IMR-90 (cell line): ENCODE measurements at regions not wholly inside any gene's neighbourhood (a gene's known extent, or its start where the extent isn't known, plus 50 kb on each side); places are given as distances from the start of the nearest gene placed in this dataset.

Source experiments
- ATAC-seq: fragments of 200-7000 bp; cut with Tn5 transposase; 2 replicates; pipeline ENCODE4 v1.9.1; 2020; ENCODE audit warnings: low read depth, mild to moderate bottlenecking, moderate library complexity
- BruUV-seq: library from RNA; stranded (reverse); fragments of 400-500 nt; replicated peaks from 2 replicates; lab custom pipeline; 2021; lab: Mats Ljungman, UMichigan
- CTCF ChIA-PET: fragments of 300-600 bp; formaldehyde crosslinking; extraction: SDS; loops from one replicate; lab custom pipeline; 2021; ENCODE audit warnings: antibody characterized with exemption; lab: Yijun Ruan, JAX
- POLR2A ChIA-PET: fragments of 300-600 bp; sonication (Branson Sonifier 250); formaldehyde crosslinking; loops from one replicate; lab custom pipeline; 2022; ENCODE audit warnings: antibody characterized with exemption; ENCODE audit not compliant: unreplicated experiment; lab: Charles Lee
- DNase-seq: peaks from one replicate; pipeline ENCODE4 v3.0.0; 2013
- H2AFZ ChIP-seq: replicated peaks from 2 replicates; pipeline ENCODE3; 2013; ENCODE audit warnings: low read length, mild to moderate bottlenecking; ENCODE audit not compliant: poor library complexity
- H2AK5ac ChIP-seq: 2 replicates; pipeline ENCODE4 v1.6.1; 2013; ENCODE audit warnings: low read depth, low read length, inconsistent platforms
- H2AK9ac ChIP-seq: replicated peaks from 2 replicates; pipeline ENCODE3; 2013; ENCODE audit warnings: mild to moderate bottlenecking, low read depth, low read length, moderate library complexity; ENCODE audit not compliant: poor library complexity
- H2BK120ac ChIP-seq: 2 replicates; pipeline ENCODE4 v1.6.1; 2013; ENCODE audit warnings: low read depth, low read length, inconsistent platforms
- H2BK15ac ChIP-seq: 3 replicates; pipeline ENCODE4 v1.6.1; 2013; ENCODE audit warnings: low read depth, low read length, inconsistent platforms
- H2BK20ac ChIP-seq: 2 replicates; pipeline ENCODE4 v1.6.1; 2013; ENCODE audit warnings: low read depth, mild to moderate bottlenecking, inconsistent platforms, low read length, moderate library complexity
- H2BK5ac ChIP-seq: 2 replicates; pipeline ENCODE4 v1.6.1; 2013; ENCODE audit warnings: mild to moderate bottlenecking, low read depth, low read length, inconsistent platforms; ENCODE audit not compliant: poor library complexity, severe bottlenecking
- H3K14ac ChIP-seq: replicated peaks from 2 replicates; pipeline ENCODE4 v1.6.1; 2013; ENCODE audit warnings: low read depth, low read length, inconsistent platforms
- H3K18ac ChIP-seq: 2 replicates; pipeline ENCODE4 v1.6.1; 2013; ENCODE audit warnings: low read depth, low read length, control low read depth
- H3K23ac ChIP-seq: 2 replicates; pipeline ENCODE4 v1.6.1; 2013; ENCODE audit warnings: low read depth, low read length, inconsistent platforms
- H3K27ac ChIP-seq: 2 replicates; pipeline ENCODE4 v1.5.1; 2013; ENCODE audit warnings: mild to moderate bottlenecking, control low read depth, low read length; ENCODE audit not compliant: insufficient read depth
- H3K27me3 ChIP-seq: 2 replicates; pipeline ENCODE4 v1.6.1; 2013; ENCODE audit warnings: low read length; ENCODE audit not compliant: control insufficient read depth, insufficient read depth
- H3K36me3 ChIP-seq: 2 replicates; pipeline ENCODE4 v1.6.1; 2013; ENCODE audit warnings: low read length, mixed read lengths; ENCODE audit not compliant: control insufficient read depth, insufficient read depth
- H3K4ac ChIP-seq: 2 replicates; pipeline ENCODE4 v1.6.1; 2013; ENCODE audit warnings: low read depth, low read length, inconsistent platforms
- H3K4me1 ChIP-seq: 2 replicates; pipeline ENCODE4 v1.6.1; 2013; ENCODE audit warnings: low read length, mixed read lengths; ENCODE audit not compliant: control insufficient read depth, insufficient read depth
- H3K4me2 ChIP-seq: 2 replicates; pipeline ENCODE4 v1.6.1; 2013; ENCODE audit warnings: low read depth, mild to moderate bottlenecking, control low read depth, low read length, moderate library complexity
- H3K4me3 ChIP-seq: 2 replicates; pipeline ENCODE4 v1.5.1; 2013; ENCODE audit warnings: low read depth, mild to moderate bottlenecking, control low read depth, low read length, moderate library complexity; ENCODE audit not compliant: insufficient read depth
- H3K56ac ChIP-seq: 2 replicates; pipeline ENCODE4 v1.6.1; 2013; ENCODE audit warnings: low read length, inconsistent platforms; ENCODE audit not compliant: insufficient read depth; ENCODE audit errors: extremely low read depth
- H3K79me1 ChIP-seq, 2 experiments: 2 replicates each; pipeline ENCODE4 v1.6.1; 2013; ENCODE audit warnings: low read length in 2 of 2, inconsistent platforms in 1 of 2, low read depth in 1 of 2
- H3K9ac ChIP-seq: 2 replicates; pipeline ENCODE4 v1.6.1; 2013; ENCODE audit warnings: low read depth, low read length, control low read depth
- H3K9me1 ChIP-seq: 2 replicates; pipeline ENCODE4 v1.6.1; 2013; ENCODE audit warnings: low read length, inconsistent platforms; ENCODE audit not compliant: insufficient read depth
- H3K9me3 ChIP-seq: 2 replicates; pipeline ENCODE4 v1.6.1; 2013; ENCODE audit warnings: low read length; ENCODE audit not compliant: control insufficient read depth, insufficient read depth
- H4K20me1 ChIP-seq: 2 replicates; pipeline ENCODE4 v1.6.1; 2013; ENCODE audit warnings: low read length, inconsistent platforms; ENCODE audit not compliant: insufficient read depth
- H4K5ac ChIP-seq: 2 replicates; pipeline ENCODE4 v1.6.1; 2013; ENCODE audit warnings: mild to moderate bottlenecking, low read depth, low read length, control low read depth
- H4K8ac ChIP-seq, 2 experiments: 2 replicates each; pipeline ENCODE4 v1.6.1; 2013; ENCODE audit warnings: low read depth in 2 of 2, low read length in 2 of 2, control low read depth in 1 of 2, inconsistent platforms in 1 of 2
- H4K91ac ChIP-seq: 2 replicates; pipeline ENCODE4 v1.6.1; 2013; ENCODE audit warnings: low read depth, low read length, inconsistent platforms; ENCODE audit not compliant: insufficient read depth
- CEBPB ChIP-seq: IDR thresholded peaks from 2 replicates; pipeline ENCODE4 v1.6.1; 2012; ENCODE audit warnings: low read depth, low read length, improper control_type of control experiment
- CHD1 ChIP-seq: IDR thresholded peaks from 2 replicates; pipeline ENCODE4 v1.6.1; 2012; ENCODE audit warnings: low read depth, low read length, improper control_type of control experiment
- NFE2L2 ChIP-seq: fragments of 150-350 bp; IDR thresholded peaks from 2 replicates; pipeline ENCODE4 v1.6.1; 2016; ENCODE audit warnings: low read depth, mild to moderate bottlenecking, low read length
- POLR2A ChIP-seq: IDR thresholded peaks from 2 replicates; pipeline ENCODE4 v1.6.1; 2012; ENCODE audit warnings: mild to moderate bottlenecking, low read depth, low read length
- RAD21 ChIP-seq: IDR thresholded peaks from 2 replicates; pipeline ENCODE4 v1.6.1; 2012; ENCODE audit warnings: low read length, improper control_type of control experiment
- RFX5 ChIP-seq: IDR thresholded peaks from 2 replicates; pipeline ENCODE4 v1.8.0; 2012; ENCODE audit warnings: low read depth, mild to moderate bottlenecking, low read length, moderate library complexity
- SMC3 ChIP-seq: fragments of 150-350 bp; IDR thresholded peaks from 2 replicates; pipeline ENCODE4 v1.6.1; 2016; ENCODE audit warnings: low read depth, mild to moderate bottlenecking, antibody characterized with exemption, low read length, moderate library complexity
- WGBS, 2 experiments: methylation state at CpG; one replicate each; pipeline versions ENCODE4 v1.1.5 to v1.1.7; 2013; ENCODE audit warnings: missing lambda C conversion rate in 2 of 2; ENCODE audit not compliant: insufficient read length in 1 of 2; ENCODE audit errors: extremely low coverage in 2 of 2; 5-methylcytosine and 5-hydroxymethylcytosine counted together
- dilution Hi-C: fragments of 300-500 bp; cut with HindIII; formaldehyde crosslinking; loops from one replicate; pipeline ENCODE4 v1.14.3; 2018; ENCODE audit warnings: low sequenced_read_pairs; ENCODE audit not compliant: unreplicated experiment
- in situ Hi-C: fragments of 300-500 bp; cut with MboI; formaldehyde crosslinking; loops from 3 replicates; pipeline ENCODE4 v1.14.3; 2019; ENCODE audit warnings: low sequenced_read_pairs, inconsistent platforms, mixed read lengths
- intact Hi-C: fragments of 100-400 bp; cut with micrococcal nuclease; formaldehyde crosslinking; loops from 2 replicates; pipeline ENCODE4 v1.10.0; 2022
- TF ChIP-seq, protein P1 (sequence below): conservative IDR thresholded peaks from 2 replicates; pipeline ENCODE4 v1.5.1; 2012; ENCODE audit warnings: mild to moderate bottlenecking, low read depth, low read length, improper control_type of control experiment
- TF ChIP-seq, protein P2 (sequence below): fragments of 150-350 bp; IDR thresholded peaks from 2 replicates; pipeline ENCODE4 v1.6.1; 2017; ENCODE audit warnings: mild to moderate bottlenecking, antibody characterized with exemption, low read length, low read depth

DNA sequence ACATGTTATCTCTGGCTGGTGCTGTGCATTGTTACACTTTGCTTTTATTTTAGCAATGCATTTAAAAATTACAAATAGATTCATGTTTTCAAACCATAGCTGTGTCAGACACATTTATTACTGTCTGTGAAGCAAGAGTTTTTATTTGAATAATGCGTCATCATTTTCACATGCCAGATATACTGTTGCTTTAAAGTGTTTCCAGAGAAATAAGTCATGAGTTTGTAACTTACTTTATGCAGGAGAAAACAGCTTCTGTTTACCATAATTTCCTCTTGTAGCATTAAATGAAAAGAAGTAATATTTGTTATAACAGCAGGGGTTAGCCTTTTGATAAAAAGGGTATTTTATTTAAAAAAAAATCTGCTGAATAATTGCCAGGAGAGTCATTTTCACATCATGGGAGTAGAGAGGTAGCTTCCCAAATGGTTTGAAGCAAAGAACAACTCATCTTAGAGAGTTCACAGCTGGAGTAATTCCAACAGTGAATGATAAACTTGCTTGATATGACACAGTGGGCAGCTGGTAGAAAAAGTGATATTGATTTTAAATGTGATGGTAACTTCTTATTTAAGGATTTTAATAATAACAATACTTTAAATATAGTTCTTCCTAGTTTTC, 1274.5 kb upstream of the CRIM1 start:
- no peak overlapping the region for H3K14ac ChIP-seq
- ChIA-PET POLR2A (no interaction called here), CTCF (no interaction called here)
- DNase-seq: no peak
- no peak overlapping the region for H3K4ac ChIP-seq
- no peaks in the 10 kb centered on the region for H3K4me1 ChIP-seq
- H4K5ac ChIP-seq: no peak overlapping the region
- H3K18ac ChIP-seq: no peak overlapping the region
- H2AFZ ChIP-seq: no peak overlapping the region
- WGBS, 2 experiments: no CpG with 5 or more reads among the region's 1 CpG
- no peak overlapping the region for H2BK20ac ChIP-seq
- H3K9me1 ChIP-seq: no peaks in the 10 kb centered on the region
- TF ChIP-seq RFX5 (no peak), RAD21 (no peak), CHD1 (no peak), SMC3 (no peak), POLR2A (no peak), CEBPB (no peak), NFE2L2 (no peak)
- TF ChIP-seq, protein P1, sequence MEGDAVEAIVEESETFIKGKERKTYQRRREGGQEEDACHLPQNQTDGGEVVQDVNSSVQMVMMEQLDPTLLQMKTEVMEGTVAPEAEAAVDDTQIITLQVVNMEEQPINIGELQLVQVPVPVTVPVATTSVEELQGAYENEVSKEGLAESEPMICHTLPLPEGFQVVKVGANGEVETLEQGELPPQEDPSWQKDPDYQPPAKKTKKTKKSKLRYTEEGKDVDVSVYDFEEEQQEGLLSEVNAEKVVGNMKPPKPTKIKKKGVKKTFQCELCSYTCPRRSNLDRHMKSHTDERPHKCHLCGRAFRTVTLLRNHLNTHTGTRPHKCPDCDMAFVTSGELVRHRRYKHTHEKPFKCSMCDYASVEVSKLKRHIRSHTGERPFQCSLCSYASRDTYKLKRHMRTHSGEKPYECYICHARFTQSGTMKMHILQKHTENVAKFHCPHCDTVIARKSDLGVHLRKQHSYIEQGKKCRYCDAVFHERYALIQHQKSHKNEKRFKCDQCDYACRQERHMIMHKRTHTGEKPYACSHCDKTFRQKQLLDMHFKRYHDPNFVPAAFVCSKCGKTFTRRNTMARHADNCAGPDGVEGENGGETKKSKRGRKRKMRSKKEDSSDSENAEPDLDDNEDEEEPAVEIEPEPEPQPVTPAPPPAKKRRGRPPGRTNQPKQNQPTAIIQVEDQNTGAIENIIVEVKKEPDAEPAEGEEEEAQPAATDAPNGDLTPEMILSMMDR: no peak
- TF ChIP-seq, protein P2, sequence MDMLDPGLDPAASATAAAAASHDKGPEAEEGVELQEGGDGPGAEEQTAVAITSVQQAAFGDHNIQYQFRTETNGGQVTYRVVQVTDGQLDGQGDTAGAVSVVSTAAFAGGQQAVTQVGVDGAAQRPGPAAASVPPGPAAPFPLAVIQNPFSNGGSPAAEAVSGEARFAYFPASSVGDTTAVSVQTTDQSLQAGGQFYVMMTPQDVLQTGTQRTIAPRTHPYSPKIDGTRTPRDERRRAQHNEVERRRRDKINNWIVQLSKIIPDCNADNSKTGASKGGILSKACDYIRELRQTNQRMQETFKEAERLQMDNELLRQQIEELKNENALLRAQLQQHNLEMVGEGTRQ: no peak
- H3K9ac ChIP-seq: no peak overlapping the region
- H3K23ac ChIP-seq: no peak overlapping the region
- H3K56ac ChIP-seq: no peak overlapping the region
- peaks cover 4% of the 10 kb centered on the region for H3K9me3 ChIP-seq
- H2BK5ac ChIP-seq: no peak overlapping the region
- in situ Hi-C loops: no loop called here
- H3K79me1 ChIP-seq: no peaks in the 10 kb centered on the region
- no peak overlapping the region for H3K4me2 ChIP-seq
- no peak overlapping the region for H4K91ac ChIP-seq
- H3K4me3 ChIP-seq: no peak overlapping the region
- H2AK5ac ChIP-seq: no peak overlapping the region
- no peaks in the 10 kb centered on the region for H3K36me3 ChIP-seq
- H4K20me1 ChIP-seq: no peaks in the 10 kb centered on the region
- no peak overlapping the region for H2BK15ac ChIP-seq
- intact Hi-C loops: no loop called here
- H3K27me3 ChIP-seq: no peaks in the 10 kb centered on the region
- H2AK9ac ChIP-seq: no peak overlapping the region
- no peak for ATAC-seq
- no peak overlapping the region for H4K8ac ChIP-seq
- no peak overlapping the region for H3K27ac ChIP-seq
- dilution Hi-C loops: no loop called here
- H2BK120ac ChIP-seq: no peak overlapping the region
- BruUV-seq: no TSS peak
